ENCODE measurements at regions not wholly inside any gene's neighbourhood (a gene's known extent, or its start where the extent isn't known, plus 50 kb on each side); places are given as distances from the start of the nearest gene placed in this dataset.

DNA sequence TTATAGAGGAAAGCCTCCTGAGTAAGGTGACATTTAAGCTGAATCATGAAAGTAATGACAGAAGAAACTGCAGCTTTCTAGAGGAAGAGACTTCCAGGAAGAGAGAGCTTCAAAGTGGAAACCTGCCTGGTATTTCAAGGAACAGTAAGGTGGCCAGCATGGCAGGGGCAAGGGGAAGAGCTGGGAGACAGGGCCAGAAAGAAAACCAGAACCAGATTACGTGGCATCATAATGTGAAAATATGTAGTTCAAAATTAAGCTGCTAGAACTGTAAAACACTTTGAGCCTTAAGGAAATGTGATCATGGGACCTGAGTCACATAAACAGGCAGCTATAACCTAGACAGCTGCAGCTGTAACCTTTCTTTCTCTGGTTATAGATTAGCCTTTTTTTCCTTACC lies 238.0 kb upstream of the FOXK1 start:
- no peaks in the 10 kb centered on the region for H3K9me3 ChIP-seq (ENCODE audit: control insufficient read depth, insufficient read depth, low read depth, low read length)
- no peaks in the 10 kb centered on the region for H3K36me3 ChIP-seq (ENCODE audit: control insufficient read depth in 2 of 2, insufficient read depth in 1 of 2, low read length in 2 of 2)
- POLR2A ChIA-PET = no interaction called here
- CTCF ChIA-PET = interaction anchor here (0.8 kb wide), 1 partner anchor 30 kb away, joined by 3 read pairs; no protein-coding TSS in a partner anchor
- no peak overlapping the region for H3K27ac ChIP-seq (ENCODE audit: extremely low read depth, low read depth, low read length)
- H3K4me3 ChIP-seq (ENCODE audit: low read depth, low read length) = no peak overlapping the region
- H3K4me1 ChIP-seq (ENCODE audit: control insufficient read depth, insufficient read depth, low read length) = no peaks in the 10 kb centered on the region
- TF ChIP-seq ZBTB10 (tag by site-specific recombination; IDR thresholded peaks at IDR 0.05) = no peak
- no peak for TF ChIP-seq KLF1 (tag by site-specific recombination; IDR thresholded peaks at IDR 0.05)
- TF ChIP-seq ZNF394 (tag by site-specific recombination; IDR thresholded peaks at IDR 0.05; ENCODE audit: borderline replicate concordance) = no peak
- no peak for TF ChIP-seq ZNF747 (tag by site-specific recombination; IDR thresholded peaks at IDR 0.05)
- no peak for TF ChIP-seq ZNF280C (tag by site-specific recombination; IDR thresholded peaks at IDR 0.05)
- no peak for TF ChIP-seq ZNF488 (tag by site-specific recombination; IDR thresholded peaks at IDR 0.05)
- no peak for TF ChIP-seq ZSCAN5A (tag by site-specific recombination; IDR thresholded peaks at IDR 0.05)
- TF ChIP-seq ZBTB44 (tag by site-specific recombination; IDR thresholded peaks at IDR 0.05) = no peak
- no peak for TF ChIP-seq ZNF37A (tag by site-specific recombination; IDR thresholded peaks at IDR 0.05)
- no peak for TF ChIP-seq KLF10 (tag by site-specific recombination; IDR thresholded peaks at IDR 0.05)
- TF ChIP-seq ZNF292 (tag by site-specific recombination; IDR thresholded peaks at IDR 0.05; ENCODE audit: borderline replicate concordance, low read depth) = no peak

DNA sequence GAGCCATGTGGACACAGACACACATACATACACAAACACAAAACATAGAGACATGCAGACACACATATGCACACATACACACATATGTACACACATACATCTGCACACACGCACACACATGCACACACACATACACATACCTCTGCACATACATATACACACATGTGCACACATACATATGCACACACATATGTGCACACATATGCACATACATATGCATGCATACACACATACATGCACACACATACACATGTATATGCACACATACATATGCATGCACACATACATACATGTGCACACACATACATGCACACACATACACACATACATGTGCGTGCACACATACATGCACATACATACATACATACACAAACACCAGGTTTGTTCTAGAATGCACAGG lies 236.3 kb upstream of the FOXK1 start:
- ChIA-PET CTCF (no interaction called here), POLR2A (no interaction called here)
- H3K27ac ChIP-seq (ENCODE audit: extremely low read depth, low read depth, low read length) = no peak overlapping the region
- no peak for TF ChIP-seq ZNF561 (tag by site-specific recombination; IDR thresholded peaks at IDR 0.05; ENCODE audit: borderline replicate concordance)
- TF ChIP-seq, protein P1, sequence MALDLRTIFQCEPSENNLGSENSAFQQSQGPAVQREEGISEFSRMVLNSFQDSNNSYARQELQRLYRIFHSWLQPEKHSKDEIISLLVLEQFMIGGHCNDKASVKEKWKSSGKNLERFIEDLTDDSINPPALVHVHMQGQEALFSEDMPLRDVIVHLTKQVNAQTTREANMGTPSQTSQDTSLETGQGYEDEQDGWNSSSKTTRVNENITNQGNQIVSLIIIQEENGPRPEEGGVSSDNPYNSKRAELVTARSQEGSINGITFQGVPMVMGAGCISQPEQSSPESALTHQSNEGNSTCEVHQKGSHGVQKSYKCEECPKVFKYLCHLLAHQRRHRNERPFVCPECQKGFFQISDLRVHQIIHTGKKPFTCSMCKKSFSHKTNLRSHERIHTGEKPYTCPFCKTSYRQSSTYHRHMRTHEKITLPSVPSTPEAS (tag by site-specific recombination; IDR thresholded peaks at IDR 0.05) = peak; percentile 70
- no peak overlapping the region for H3K4me3 ChIP-seq (ENCODE audit: low read depth, low read length)
- H3K9me3 ChIP-seq (ENCODE audit: control insufficient read depth, insufficient read depth, low read depth, low read length) = no peaks in the 10 kb centered on the region
- no peaks in the 10 kb centered on the region for H3K36me3 ChIP-seq (ENCODE audit: control insufficient read depth in 2 of 2, insufficient read depth in 1 of 2, low read length in 2 of 2)
- H3K4me1 ChIP-seq (ENCODE audit: control insufficient read depth, insufficient read depth, low read length) = no peaks in the 10 kb centered on the region

Data from HEK293 (cell line).